DMS153 treated with DMSO at 0.1 percent for 48 hours (cell line): ENCODE measurements at regions not wholly inside any gene's neighbourhood (a gene's known extent, or its start where the extent isn't known, plus 50 kb on each side); places are given as distances from the start of the nearest gene placed in this dataset.
"Not testable (repeated sequence)": the region's sequence is repeated elsewhere in the genome, so short reads cannot be mapped to it uniquely, and the experiment has no call there.

Experiments
- DNase-seq: peaks from one replicate; lab custom pipeline; 2025; ENCODE audit not compliant: unreplicated experiment; lab: John Stamatoyannopoulos, UW

- DNase-seq: no peak
Measured at GRCh38 chr7:41438705-41439514, 264.0 kb downstream of the INHBA start.

GRCh38 chr7:41437257-41438196 is 265.4 kb downstream of the INHBA start:
- peak; percentile 17 for DNase-seq

- DNase-seq: no peak
Measured at GRCh38 chr7:41436139-41436538, 266.8 kb downstream of the INHBA start.

- not testable (repeated sequence) for DNase-seq
Measured at GRCh38 chr7:41435020-41435419, 267.9 kb downstream of the INHBA start.

GRCh38 chr7:41431671-41432070 is 271.2 kb downstream of the INHBA start:
- DNase-seq: no peak

GRCh38 chr7:41428381-41428780 is 274.5 kb downstream of the INHBA start:
- DNase-seq: no peak

- DNase-seq: no peak
Measured at GRCh38 chr7:41425926-41426325, 277.0 kb downstream of the INHBA start.

GRCh38 chr7:41421056-41421455 is 281.8 kb downstream of the INHBA start:
- no peak for DNase-seq

GRCh38 chr7:41420421-41420820 is 282.5 kb downstream of the INHBA start:
- DNase-seq: no peak

GRCh38 chr7:41418337-41418736 is 284.6 kb downstream of the INHBA start:
- DNase-seq: no peak

GRCh38 chr7:41416208-41416595 is 286.7 kb downstream of the INHBA start:
- DNase-seq: no peak

GRCh38 chr7:41415471-41416207 is 287.3 kb downstream of the INHBA start:
- no peak for DNase-seq

- no peak for DNase-seq
Measured at GRCh38 chr7:41415051-41415450, 287.8 kb downstream of the INHBA start.

- DNase-seq: no peak
Measured at GRCh38 chr7:41404375-41405074, 298.4 kb downstream of the INHBA start.

- no peak for DNase-seq
Measured at GRCh38 chr7:41403291-41403690, 299.6 kb downstream of the INHBA start.

GRCh38 chr7:41401833-41402232 is 301.1 kb downstream of the INHBA start:
- DNase-seq: no peak

- no peak for DNase-seq
Measured at GRCh38 chr7:41399171-41399570, 303.7 kb downstream of the INHBA start.

- DNase-seq: no peak
Measured at GRCh38 chr7:41391818-41392217, 311.1 kb downstream of the INHBA start.

GRCh38 chr7:41388933-41389332 is 314.0 kb downstream of the INHBA start:
- not testable (repeated sequence) for DNase-seq

GRCh38 chr7:41385996-41386395 is 316.9 kb downstream of the INHBA start:
- DNase-seq: no peak

GRCh38 chr7:41384418-41384817 is 318.5 kb downstream of the INHBA start:
- no peak for DNase-seq
